Neural crest cell (in vitro differentiated cells): ENCODE measurements at regions not wholly inside any gene's neighbourhood (a gene's known extent, or its start where the extent isn't known, plus 50 kb on each side); places are given as distances from the start of the nearest gene placed in this dataset.
"Not testable (repeated sequence)": the region's sequence is repeated elsewhere in the genome, so short reads cannot be mapped to it uniquely, and the experiment has no call there.

Experiments
- DNase-seq: peaks from one replicate; pipeline ENCODE4 v3.0.0; 2021; ENCODE audit warnings: low read depth, mixed read lengths, low spot score
- H3K27ac Mint-ChIP-seq: one replicate; pipeline ENCODE4 v1.8.0; 2021; ENCODE audit warnings: mild to moderate bottlenecking, mixed read lengths; ENCODE audit not compliant: unreplicated experiment
- H3K27me3 Mint-ChIP-seq: 2 replicates; pipeline ENCODE4 v1.8.0; 2021; ENCODE audit warnings: low read depth, mild to moderate bottlenecking, mixed read lengths
- H3K36me3 Mint-ChIP-seq: 2 replicates; pipeline ENCODE4 v1.8.0; 2021; ENCODE audit warnings: low read depth, mild to moderate bottlenecking, mixed read lengths
- H3K4me1 Mint-ChIP-seq: 2 replicates; pipeline ENCODE4 v1.8.0; 2021; ENCODE audit warnings: mixed read lengths
- H3K4me3 Mint-ChIP-seq: one replicate; pipeline ENCODE4 v1.8.0; 2021; ENCODE audit warnings: mild to moderate bottlenecking, mixed read lengths
- H3K9me3 Mint-ChIP-seq: 2 replicates; pipeline ENCODE4 v1.8.0; 2021; ENCODE audit warnings: mixed read lengths
- TF ChIP-seq, protein P1 (sequence below): fragments of 200-600 bp; sonication (generic); conservative IDR thresholded peaks from 2 replicates; pipeline ENCODE4 v1.5.0; 2021; ENCODE audit warnings: antibody characterized with exemption, mild to moderate bottlenecking

DNA sequence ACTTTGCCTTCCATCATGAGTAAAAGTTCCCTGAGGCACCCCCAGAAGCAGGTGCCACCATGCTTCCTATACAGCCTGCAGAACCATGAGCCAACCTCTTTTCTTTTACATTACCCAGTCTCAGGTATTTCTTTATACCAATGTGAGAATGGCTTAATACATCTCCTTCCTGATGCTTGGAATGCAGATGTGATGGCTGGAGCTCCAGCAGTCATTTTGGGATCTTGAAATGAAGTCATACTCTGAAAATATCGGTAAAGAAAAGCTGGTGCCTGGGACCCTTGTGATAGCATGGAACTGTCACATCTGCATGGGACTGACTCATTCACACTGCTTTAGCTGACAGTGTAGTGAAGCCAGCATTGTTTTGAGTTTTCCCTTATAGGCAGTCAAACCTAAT lies 634.5 kb upstream of the NRP1 start:
- H3K36me3 Mint-ChIP-seq = no peaks in the 10 kb centered on the region
- no peaks in the 10 kb centered on the region for H3K4me1 Mint-ChIP-seq
- TF ChIP-seq, protein P1, sequence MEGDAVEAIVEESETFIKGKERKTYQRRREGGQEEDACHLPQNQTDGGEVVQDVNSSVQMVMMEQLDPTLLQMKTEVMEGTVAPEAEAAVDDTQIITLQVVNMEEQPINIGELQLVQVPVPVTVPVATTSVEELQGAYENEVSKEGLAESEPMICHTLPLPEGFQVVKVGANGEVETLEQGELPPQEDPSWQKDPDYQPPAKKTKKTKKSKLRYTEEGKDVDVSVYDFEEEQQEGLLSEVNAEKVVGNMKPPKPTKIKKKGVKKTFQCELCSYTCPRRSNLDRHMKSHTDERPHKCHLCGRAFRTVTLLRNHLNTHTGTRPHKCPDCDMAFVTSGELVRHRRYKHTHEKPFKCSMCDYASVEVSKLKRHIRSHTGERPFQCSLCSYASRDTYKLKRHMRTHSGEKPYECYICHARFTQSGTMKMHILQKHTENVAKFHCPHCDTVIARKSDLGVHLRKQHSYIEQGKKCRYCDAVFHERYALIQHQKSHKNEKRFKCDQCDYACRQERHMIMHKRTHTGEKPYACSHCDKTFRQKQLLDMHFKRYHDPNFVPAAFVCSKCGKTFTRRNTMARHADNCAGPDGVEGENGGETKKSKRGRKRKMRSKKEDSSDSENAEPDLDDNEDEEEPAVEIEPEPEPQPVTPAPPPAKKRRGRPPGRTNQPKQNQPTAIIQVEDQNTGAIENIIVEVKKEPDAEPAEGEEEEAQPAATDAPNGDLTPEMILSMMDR = no peak
- H3K9me3 Mint-ChIP-seq = peaks cover 7% of the 10 kb centered on the region
- H3K4me3 Mint-ChIP-seq = no peak overlapping the region
- H3K27me3 Mint-ChIP-seq = no peaks in the 10 kb centered on the region
- no peak overlapping the region for H3K27ac Mint-ChIP-seq
- DNase-seq = no peak

DNA sequence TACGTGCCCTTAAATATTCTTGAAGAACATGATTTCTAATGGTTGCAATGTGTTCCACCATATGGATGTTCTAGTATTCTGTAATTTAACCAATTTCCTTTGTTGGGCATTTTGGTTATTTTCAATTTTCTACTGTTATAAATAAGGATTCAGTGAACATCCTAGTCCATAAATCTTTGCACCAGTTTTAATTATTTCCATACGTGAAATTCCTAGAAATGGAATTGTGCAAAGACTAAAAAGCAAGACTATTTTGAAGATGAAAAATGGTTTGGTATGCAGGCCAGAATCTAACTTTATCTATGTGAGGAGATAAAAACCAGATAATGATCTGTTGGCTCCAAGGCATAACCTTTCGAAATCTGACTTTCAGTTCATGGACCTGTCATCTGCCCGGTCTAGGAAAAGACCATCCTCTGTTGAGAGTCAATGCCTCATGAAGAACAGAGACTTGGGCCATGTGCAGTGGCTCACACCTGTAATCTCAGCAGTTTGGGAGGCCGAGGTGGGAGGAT lies 633.2 kb upstream of the NRP1 start:
- H3K4me1 Mint-ChIP-seq = no peaks in the 10 kb centered on the region
- peaks cover 7% of the 10 kb centered on the region for H3K9me3 Mint-ChIP-seq
- TF ChIP-seq, protein P1 = no peak
- DNase-seq = no peak
- H3K4me3 Mint-ChIP-seq = no peak overlapping the region
- no peak overlapping the region for H3K27ac Mint-ChIP-seq
- H3K27me3 Mint-ChIP-seq = no peaks in the 10 kb centered on the region
- H3K36me3 Mint-ChIP-seq = no peaks in the 10 kb centered on the region

GRCh38 chr10:33966946-33967345 lies 632.5 kb upstream of the NRP1 start:
- Mint-ChIP-seq H3K36me3 (no peaks in the 10 kb centered on the region), H3K27ac (no peak overlapping the region), H3K4me1 (no peaks in the 10 kb centered on the region), H3K9me3 (peaks cover 2% of the 10 kb centered on the region), H3K27me3 (no peaks in the 10 kb centered on the region), H3K4me3 (no peak overlapping the region)
- TF ChIP-seq, protein P1 = no peak
- DNase-seq = no peak

GRCh38 chr10:33965795-33966581 lies 631.5 kb upstream of the NRP1 start:
- Mint-ChIP-seq H3K4me3 (no peak overlapping the region), H3K4me1 (no peaks in the 10 kb centered on the region), H3K27me3 (no peaks in the 10 kb centered on the region), H3K27ac (no peak overlapping the region), H3K36me3 (no peaks in the 10 kb centered on the region), H3K9me3 (peaks cover 2% of the 10 kb centered on the region)
- TF ChIP-seq, protein P1 = no peak
- no peak for DNase-seq

- H3K4me1 Mint-ChIP-seq = no peaks in the 10 kb centered on the region
- TF ChIP-seq, protein P1 = no peak
Observed at GRCh38 chr10:33963729-33964128, 629.3 kb upstream of the NRP1 start.

DNA sequence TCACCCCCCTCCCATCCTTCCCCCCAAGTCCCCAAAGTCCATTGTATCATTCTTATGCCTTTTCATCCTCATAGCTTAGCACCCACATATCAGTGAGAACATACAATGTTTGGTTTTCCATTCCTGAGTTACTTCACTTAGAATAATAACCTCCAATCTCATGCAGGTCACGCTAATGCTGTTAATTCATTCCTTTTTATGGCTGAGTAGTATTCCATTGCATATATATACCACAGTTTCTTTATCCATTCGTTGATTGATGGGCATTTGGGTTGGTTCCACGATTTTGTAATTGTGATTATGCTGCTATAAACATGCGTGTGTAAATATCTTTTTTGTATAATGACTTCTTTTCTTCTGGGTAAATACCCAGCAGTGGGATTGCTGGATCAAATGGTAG lies 621.9 kb upstream of the NRP1 start:
- not testable (repeated sequence) for H3K9me3 Mint-ChIP-seq, DNase-seq, H3K4me3 Mint-ChIP-seq, H3K4me1 Mint-ChIP-seq, H3K36me3 Mint-ChIP-seq, H3K27me3 Mint-ChIP-seq, H3K27ac Mint-ChIP-seq

More at GRCh38 chr10:33963729-33964128, 629.3 kb upstream of the NRP1 start:
- DNase-seq = no peak
- Mint-ChIP-seq H3K27ac (no peak overlapping the region), H3K9me3 (peaks cover 2% of the 10 kb centered on the region), H3K4me3 (no peak overlapping the region), H3K27me3 (no peaks in the 10 kb centered on the region), H3K36me3 (no peaks in the 10 kb centered on the region)
